H9 (cell line): ENCODE measurements at regions not wholly inside any gene's neighbourhood (a gene's known extent, or its start where the extent isn't known, plus 50 kb on each side); places are given as distances from the start of the nearest gene placed in this dataset.

Experiments used
- DNase-seq: peaks from one replicate; pipeline ENCODE4 v3.0.0-alpha.2; 2017
- H2AFZ ChIP-seq: one replicate; pipeline ENCODE4 v1.6.1; 2013; ENCODE audit warnings: mild to moderate bottlenecking, low read length, control low read depth, moderate library complexity
- H2AK5ac ChIP-seq: 2 replicates; pipeline ENCODE4 v1.6.1; 2013; ENCODE audit warnings: low read length, control low read depth, mixed read lengths; ENCODE audit not compliant: insufficient read length
- H2BK120ac ChIP-seq: one replicate; pipeline ENCODE4 v1.6.1; 2013; ENCODE audit warnings: low read depth, mild to moderate bottlenecking, low read length, control low read depth, inconsistent platforms; ENCODE audit not compliant: poor library complexity, severe bottlenecking
- H2BK12ac ChIP-seq: 2 replicates; pipeline ENCODE4 v1.6.1; 2013; ENCODE audit warnings: low read length, control low read depth, mixed read lengths, low read depth; ENCODE audit not compliant: insufficient read length
- H2BK15ac ChIP-seq: 2 replicates; pipeline ENCODE4 v1.6.1; 2013; ENCODE audit warnings: low read depth, low read length, control low read depth
- H2BK20ac ChIP-seq: one replicate; pipeline ENCODE4 v1.6.1; 2013; ENCODE audit warnings: low read depth, mild to moderate bottlenecking, low read length, control low read depth, inconsistent platforms; ENCODE audit not compliant: poor library complexity, severe bottlenecking
- H2BK5ac ChIP-seq: 2 replicates; pipeline ENCODE4 v1.6.1; 2013; ENCODE audit warnings: low read length, control low read depth, mixed read lengths; ENCODE audit not compliant: insufficient read length
- H3K14ac ChIP-seq: 2 replicates; pipeline ENCODE4 v1.6.1; 2013; ENCODE audit warnings: low read length, control low read depth; ENCODE audit not compliant: insufficient read depth
- H3K18ac ChIP-seq: 2 replicates; pipeline ENCODE4 v1.6.1; 2013; ENCODE audit warnings: low read depth, mild to moderate bottlenecking, mixed read lengths, low read length, control low read depth; ENCODE audit not compliant: insufficient read length
- H3K23ac ChIP-seq: 2 replicates; pipeline ENCODE4 v1.6.1; 2013; ENCODE audit warnings: low read length, control low read depth, mixed read lengths, low read depth; ENCODE audit not compliant: insufficient read length
- H3K23me2 ChIP-seq: 2 replicates; pipeline ENCODE4 v1.6.1; 2013; ENCODE audit warnings: low read depth, mild to moderate bottlenecking, mixed read lengths, low read length, control low read depth; ENCODE audit not compliant: insufficient read length, poor library complexity, severe bottlenecking
- H3K27ac ChIP-seq: 2 replicates; pipeline ENCODE4 v1.5.1; 2013; ENCODE audit warnings: low read length, control low read depth, mixed read lengths, low read depth; ENCODE audit not compliant: insufficient read length
- H3K27me3 ChIP-seq: 2 replicates; pipeline ENCODE4 v1.6.1; 2013; ENCODE audit warnings: low read length, control low read depth, inconsistent platforms; ENCODE audit not compliant: insufficient read depth
- H3K4ac ChIP-seq: 2 replicates; pipeline ENCODE4 v1.6.1; 2013; ENCODE audit warnings: low read depth, mild to moderate bottlenecking, control low read depth, inconsistent platforms, low read length, moderate library complexity
- H3K4me1 ChIP-seq: 2 replicates; pipeline ENCODE4 v1.6.1; 2013; ENCODE audit warnings: low read length, control low read depth, inconsistent platforms; ENCODE audit not compliant: insufficient read depth
- H3K4me2 ChIP-seq: 2 replicates; pipeline ENCODE4 v1.6.1; 2013; ENCODE audit warnings: low read length, control low read depth, mixed read lengths; ENCODE audit not compliant: insufficient read length, insufficient read depth
- H3K56ac ChIP-seq: 2 replicates; pipeline ENCODE4 v1.6.1; 2013; ENCODE audit warnings: low read depth, mild to moderate bottlenecking, mixed read lengths, low read length, control low read depth; ENCODE audit not compliant: insufficient read length
- H3K79me1 ChIP-seq: 2 replicates; pipeline ENCODE4 v1.6.1; 2013; ENCODE audit warnings: low read depth, mild to moderate bottlenecking, moderate library complexity, low read length, control low read depth, inconsistent platforms; ENCODE audit not compliant: insufficient read depth, poor library complexity, severe bottlenecking
- H3K79me2 ChIP-seq: 2 replicates; pipeline ENCODE4 v1.6.1; 2013; ENCODE audit warnings: low read length, control low read depth, inconsistent platforms; ENCODE audit not compliant: insufficient read depth
- H3K9ac ChIP-seq: 2 replicates; pipeline ENCODE4 v1.6.1; 2013; ENCODE audit warnings: low read length, control low read depth, mixed read lengths; ENCODE audit not compliant: insufficient read length; ENCODE audit errors: extremely low read depth
- H3K9me3 ChIP-seq: one replicate; pipeline ENCODE4 v1.6.1; 2013; ENCODE audit warnings: low read depth, low read length, inconsistent platforms; ENCODE audit not compliant: control insufficient read depth
- H3T11ph ChIP-seq: one replicate; pipeline ENCODE4 v1.6.1; 2013; ENCODE audit warnings: mild to moderate bottlenecking, low read length, control low read depth, inconsistent platforms
- H4K20me1 ChIP-seq: one replicate; pipeline ENCODE4 v1.6.1; 2013; ENCODE audit not compliant: control insufficient read depth, insufficient read length, insufficient read depth
- H4K5ac ChIP-seq: 2 replicates; pipeline ENCODE4 v1.6.1; 2013; ENCODE audit warnings: low read depth, mild to moderate bottlenecking, mixed read lengths, low read length, control low read depth; ENCODE audit not compliant: insufficient read length
- H4K8ac ChIP-seq: replicated peaks from 2 replicates; pipeline ENCODE4 v1.6.1; 2013; ENCODE audit warnings: low read length, control low read depth, mixed read lengths, low read depth; ENCODE audit not compliant: insufficient read length
- H4K91ac ChIP-seq: 2 replicates; pipeline ENCODE4 v1.6.1; 2013; ENCODE audit warnings: low read depth, mild to moderate bottlenecking, moderate library complexity, mixed read lengths, low read length, control low read depth; ENCODE audit not compliant: insufficient read length
- H3K27ac Mint-ChIP-seq, 3 experiments: 2 replicates in 2 of 3; 3 replicates in 1 of 3; pipeline ENCODE4 v1.8.0; 2020 to 2021; ENCODE audit warnings: mixed read lengths in 3 of 3, mild to moderate bottlenecking in 1 of 3, moderate library complexity in 1 of 3
- H3K27me3 Mint-ChIP-seq: 2 replicates; pipeline ENCODE4 v1.8.0; 2021; ENCODE audit warnings: low read depth, mild to moderate bottlenecking, moderate library complexity, mixed read lengths
- H3K36me3 Mint-ChIP-seq, 3 experiments: 2 replicates in 2 of 3; 3 replicates in 1 of 3; pipeline ENCODE4 v1.8.0; 2020 to 2021; ENCODE audit warnings: low read depth in 3 of 3, mixed read lengths in 3 of 3; ENCODE audit not compliant: insufficient read depth in 1 of 3
- H3K4me1 Mint-ChIP-seq, 2 experiments: 2 replicates each; pipeline ENCODE4 v1.8.0; 2020; ENCODE audit warnings: mixed read lengths in 2 of 2
- H3K4me3 Mint-ChIP-seq, 2 experiments: 2 replicates in 1 of 2; 3 replicates in 1 of 2; pipeline ENCODE4 v1.8.0; 2020 to 2021; ENCODE audit warnings: mild to moderate bottlenecking in 2 of 2, mixed read lengths in 2 of 2, moderate library complexity in 1 of 2
- H3K9me3 Mint-ChIP-seq, 2 experiments: 2 replicates in 1 of 2; 3 replicates in 1 of 2; pipeline ENCODE4 v1.8.0; 2020; ENCODE audit warnings: mild to moderate bottlenecking in 2 of 2, mixed read lengths in 2 of 2, moderate library complexity in 1 of 2
- CTCF ChIP-seq: fragments of 200-600 bp; sonication (generic); conservative IDR thresholded peaks from 3 replicates; pipeline ENCODE4 v1.8.0; 2021; ENCODE audit warnings: antibody characterized with exemption, mild to moderate bottlenecking
- WGBS: extraction: QIAGEN DNeasy Blood & Tissue Kit; methylation state at CpG from one replicate; pipeline ENCODE4 v1.1.7; 2013; ENCODE audit warnings: missing lambda C conversion rate, low lambda C conversion rate, mixed read lengths; ENCODE audit not compliant: insufficient read length; ENCODE audit errors: extremely low coverage; 5-methylcytosine and 5-hydroxymethylcytosine counted together

GRCh38 chr7:115410434-115410820 is 488.5 kb downstream of the MDFIC start:
- peaks cover 2% of the 10 kb centered on the region in 2 experiments; a peak in 1 of 5 replicates for H3K9me3 Mint-ChIP-seq
- H3K4me3 Mint-ChIP-seq, result no peak overlapping the region
- no peak overlapping the region for H2BK15ac ChIP-seq
- H3K18ac ChIP-seq, result no peak overlapping the region
- H3K9me3 ChIP-seq, result no peaks in the 10 kb centered on the region
- H4K20me1 ChIP-seq, result no peaks in the 10 kb centered on the region
- H2BK5ac ChIP-seq, result no peak overlapping the region
- no peak overlapping the region for H3K56ac ChIP-seq
- H3K79me2 ChIP-seq, result no peaks in the 10 kb centered on the region
- H3K23ac ChIP-seq, result no peak overlapping the region
- H3K36me3 Mint-ChIP-seq, result peaks cover 0 to 2% (median 0%) of the 10 kb centered on the region in 3 experiments; a peak in 1 of 7 replicates
- no peak overlapping the region for H3K4me2 ChIP-seq
- H4K91ac ChIP-seq, result no peak overlapping the region
- no peak overlapping the region for H3K27ac Mint-ChIP-seq
- no CpG with 5 or more reads among the region's 4 CpGs for WGBS
- H3K4me1 ChIP-seq, result peaks cover 5% of the 10 kb centered on the region; the same call in 1 of the 2 replicates
- H2BK120ac ChIP-seq, result no peak overlapping the region
- H2AK5ac ChIP-seq, result no peak overlapping the region
- H4K8ac ChIP-seq, result no peak overlapping the region
- H3K79me1 ChIP-seq, result no peaks in the 10 kb centered on the region
- H3K9ac ChIP-seq, result no peak overlapping the region
- H3K23me2 ChIP-seq, result no peaks in the 10 kb centered on the region
- H3K4ac ChIP-seq, result no peak overlapping the region
- TF ChIP-seq CTCF, result no peak
- DNase-seq, result no peak
- H2BK12ac ChIP-seq, result no peak overlapping the region
- no peak overlapping the region for H4K5ac ChIP-seq
- H3T11ph ChIP-seq, result no peak overlapping the region
- no peak overlapping the region for H3K14ac ChIP-seq
- H3K4me1 Mint-ChIP-seq, result peaks cover 4 to 9% of the 10 kb centered on the region in 2 experiments; a peak in 3 of 4 replicates
- no peaks in the 10 kb centered on the region for H3K27me3 Mint-ChIP-seq
- no peak overlapping the region for H3K27ac ChIP-seq
- no peak overlapping the region for H2AFZ ChIP-seq
- H2BK20ac ChIP-seq, result no peak overlapping the region
- no peaks in the 10 kb centered on the region for H3K27me3 ChIP-seq
